Heart left ventricle (tissue), 13 donors: ENCODE measurements at regions not wholly inside any gene's neighbourhood (a gene's known extent, or its start where the extent isn't known, plus 50 kb on each side); places are given as distances from the start of the nearest gene placed in this dataset.

ENCODE experiments used
- CTCF ChIP-seq, 12 donors: fragments of 200-600 bp; sonication (generic) in 4 of 12; IDR thresholded peaks; one replicate each; pipeline versions ENCODE4 v1.5.0 to v1.8.0; 2018 to 2022; ENCODE audit warnings: antibody characterized with exemption in 12 of 12, mild to moderate bottlenecking in 5 of 12
- POLR2A ChIP-seq, 2 donors: fragments of 450-650 bp; IDR thresholded peaks; one replicate each; pipeline ENCODE4 v1.6.1; 2017; ENCODE audit warnings: antibody characterized with exemption in 2 of 2, mild to moderate bottlenecking in 2 of 2, moderate library complexity in 2 of 2
- donor health status: ischemic (EF 13 %, LVEDD 7.1; RV severe dilation, severe dysfunction).
- donor health status: DM: no; HTN: yes; CAD: no.
- donor health status: DM: no; HTN: no; CAD: no.
- donor health status: ischemic (EF 25% LVEDD 6.9; RV normal size, moderate dysfunction).
- donor health status: ischemic (EF 25% LVEDD 5.7; RV mildly dilated, moderate dysfunction).
- donor health status: ischemic (EF 35%, LVEDD 5.7; RV mildly dilated, moderate dysfunction).
- donor health status: nonischemic (EF 11% LVEDD 7.7; RV severe dilation, severe dysfunction).
- donor health status: DM: yes; HTN: yes; CAD: no.
- donor health status: PGD.
- donor health status: ischemic (EF 29% LVEDD 5.4; RV normal size, mild dysfunction).
- donor health status: nonischemic (EF 23%, LVEDD 6.1; RV moderate dilation, normal function).

DNA sequence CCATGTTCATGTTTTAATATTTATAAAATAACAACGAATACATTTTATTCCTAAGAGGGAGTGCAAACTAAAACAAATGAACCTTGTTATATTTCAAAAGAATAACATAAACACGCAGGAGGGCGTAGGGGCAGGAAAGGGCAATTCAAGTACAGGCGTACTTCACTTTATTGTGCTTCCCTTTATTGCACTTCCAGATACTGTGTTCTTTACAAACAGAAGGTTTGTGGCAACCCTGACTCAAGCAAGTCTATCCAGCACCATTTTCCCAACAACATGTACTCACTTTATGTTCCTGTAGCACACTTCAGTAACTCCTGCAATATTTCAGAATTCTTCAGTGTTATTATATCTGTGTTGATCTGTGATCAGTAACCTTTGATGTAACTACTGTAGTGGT, 84.6 kb upstream of the PLEKHA5 start:
- no peak for TF ChIP-seq CTCF (IDR thresholded peaks at IDR 0.05)
- TF ChIP-seq POLR2A (IDR thresholded peaks at IDR 0.05), result no peak
